ENCODE measurements at regions not wholly inside any gene's neighbourhood (a gene's known extent, or its start where the extent isn't known, plus 50 kb on each side); places are given as distances from the start of the nearest gene placed in this dataset.

- Histone ChIP-seq H2AFZ (no peak overlapping the region), H4K20me1 (ENCODE audit: insufficient read depth) (no peaks in the 10 kb centered on the region; the same call in 1 of the 2 replicates), H3K4me3 (no peak overlapping the region), H3K9me3 (ENCODE audit: insufficient read depth, low read depth) (no peaks in the 10 kb centered on the region), H3K36me3 (ENCODE audit: low read depth) (no peaks in the 10 kb centered on the region), H3K4me1 (replicated peaks; ENCODE audit: insufficient read depth) (no peaks in the 10 kb centered on the region), H3F3A (ENCODE audit: insufficient read depth, low read depth) (no peaks in the 10 kb centered on the region), H3K79me2 (ENCODE audit: low read depth) (no peaks in the 10 kb centered on the region), H3K9me2 (ENCODE audit: insufficient read depth) (no peaks in the 10 kb centered on the region), H3K27ac (no peak overlapping the region), H3K4me2 (no peak overlapping the region), H3K27me3 (ENCODE audit: insufficient read depth, low read depth) (peaks cover 77% of the 10 kb centered on the region)
- CTCF ChIA-PET: no interaction called here
- POLR2A ChIA-PET (ENCODE audit: unreplicated experiment): no interaction called here
- DNase-seq: no peak
- TF ChIP-seq EZH2 (IDR thresholded peaks at IDR 0.05; ENCODE audit: low read depth) (no peak), CTCF (conservative IDR thresholded peaks at IDR 0.05) (no peak)
- BruUV-seq (replicated peaks): no TSS peak
- intact Hi-C loops (cut with micrococcal nuclease; ENCODE audit: unreplicated experiment): no loop called here
These were observed 322.0 kb upstream of the ZNF32 start for GRCh38 chr10:43970717-43971116.

GRCh38 chr10:43970018-43970698 is 321.5 kb upstream of the ZNF32 start:
- Histone ChIP-seq H3K9me3 (ENCODE audit: insufficient read depth, low read depth) (no peaks in the 10 kb centered on the region), H3K4me3 (no peak overlapping the region), H2AFZ (no peak overlapping the region), H3F3A (ENCODE audit: insufficient read depth, low read depth) (no peaks in the 10 kb centered on the region), H4K20me1 (ENCODE audit: insufficient read depth) (no peaks in the 10 kb centered on the region; the same call in 1 of the 2 replicates), H3K4me1 (replicated peaks; ENCODE audit: insufficient read depth) (no peaks in the 10 kb centered on the region), H3K36me3 (ENCODE audit: low read depth) (no peaks in the 10 kb centered on the region), H3K79me2 (ENCODE audit: low read depth) (no peaks in the 10 kb centered on the region), H3K9me2 (ENCODE audit: insufficient read depth) (no peaks in the 10 kb centered on the region), H3K4me2 (no peak overlapping the region), H3K27me3 (ENCODE audit: insufficient read depth, low read depth) (peaks cover 83% of the 10 kb centered on the region), H3K27ac (no peak overlapping the region)
- intact Hi-C loops (cut with micrococcal nuclease; ENCODE audit: unreplicated experiment): no loop called here
- no peak for DNase-seq
- POLR2A ChIA-PET (ENCODE audit: unreplicated experiment): no interaction called here
- TF ChIP-seq CTCF (conservative IDR thresholded peaks at IDR 0.05) (no peak), EZH2 (IDR thresholded peaks at IDR 0.05; ENCODE audit: low read depth) (no peak)
- CTCF ChIA-PET: no interaction called here
- no TSS peak for BruUV-seq (replicated peaks)

GRCh38 chr10:43969506-43969905 is 320.8 kb upstream of the ZNF32 start:
- no peak for DNase-seq
- Histone ChIP-seq H3K27ac (no peak overlapping the region), H3K4me2 (no peak overlapping the region), H3K79me2 (ENCODE audit: low read depth) (no peaks in the 10 kb centered on the region), H3F3A (ENCODE audit: insufficient read depth, low read depth) (no peaks in the 10 kb centered on the region), H3K4me1 (replicated peaks; ENCODE audit: insufficient read depth) (no peaks in the 10 kb centered on the region), H3K27me3 (ENCODE audit: insufficient read depth, low read depth) (peaks cover 89% of the 10 kb centered on the region), H2AFZ (no peak overlapping the region), H3K9me3 (ENCODE audit: insufficient read depth, low read depth) (no peaks in the 10 kb centered on the region), H3K9me2 (ENCODE audit: insufficient read depth) (no peaks in the 10 kb centered on the region), H4K20me1 (ENCODE audit: insufficient read depth) (no peaks in the 10 kb centered on the region; the same call in 1 of the 2 replicates), H3K36me3 (ENCODE audit: low read depth) (no peaks in the 10 kb centered on the region), H3K4me3 (no peak overlapping the region)
- TF ChIP-seq EZH2 (IDR thresholded peaks at IDR 0.05; ENCODE audit: low read depth): no peak
- ChIA-PET POLR2A (ENCODE audit: unreplicated experiment) (interaction anchor here (0.5 to 0.6 kb wide), 2 partner anchors 9 to 997 kb away, joined by 3 to 4 read pairs; no protein-coding TSS in a partner anchor), CTCF (no interaction called here)
- intact Hi-C loops (cut with micrococcal nuclease; ENCODE audit: unreplicated experiment): no loop called here
- no TSS peak for BruUV-seq (replicated peaks)

- Histone ChIP-seq H3K79me2 (ENCODE audit: low read depth) (no peaks in the 10 kb centered on the region), H3F3A (ENCODE audit: insufficient read depth, low read depth) (no peaks in the 10 kb centered on the region), H3K4me1 (replicated peaks; ENCODE audit: insufficient read depth) (no peaks in the 10 kb centered on the region), H3K9me3 (ENCODE audit: insufficient read depth, low read depth) (no peaks in the 10 kb centered on the region), H3K4me3 (no peak overlapping the region), H4K20me1 (ENCODE audit: insufficient read depth) (no peaks in the 10 kb centered on the region; the same call in 1 of the 2 replicates), H3K36me3 (ENCODE audit: low read depth) (no peaks in the 10 kb centered on the region), H3K4me2 (no peak overlapping the region), H3K9me2 (ENCODE audit: insufficient read depth) (no peaks in the 10 kb centered on the region), H3K27ac (no peak overlapping the region), H3K27me3 (ENCODE audit: insufficient read depth, low read depth) (peaks cover 95% of the 10 kb centered on the region), H2AFZ (no peak overlapping the region)
- POLR2A ChIA-PET (ENCODE audit: unreplicated experiment): interaction anchor here (0.5 to 0.6 kb wide), 2 partner anchors 10 to 997 kb away, joined by 3 to 4 read pairs; no protein-coding TSS in a partner anchor
- intact Hi-C loops (cut with micrococcal nuclease; ENCODE audit: unreplicated experiment): no loop called here
- CTCF ChIA-PET: no interaction called here
- no TSS peak for BruUV-seq (replicated peaks)
- DNase-seq: no peak
- TF ChIP-seq CTCF (conservative IDR thresholded peaks at IDR 0.05): no peak
- no peak for TF ChIP-seq EZH2 (IDR thresholded peaks at IDR 0.05; ENCODE audit: low read depth)
These were observed 320.3 kb upstream of the ZNF32 start for GRCh38 chr10:43968961-43969360.

Data from PC-9 (cell line).